Stromal cell of bone marrow (primary cell): ENCODE measurements at regions not wholly inside any gene's neighbourhood (a gene's known extent, or its start where the extent isn't known, plus 50 kb on each side); places are given as distances from the start of the nearest gene placed in this dataset.
A peak's percentile ranks its signal among the peaks of the same experiment; 100 is the strongest.

Source experiments
- DNase-seq: peaks from one replicate; pipeline ENCODE4 v3.0.0-alpha.2; 2012; ENCODE audit warnings: low read depth

GRCh38 chr10:88083597-88083989 is 220.2 kb downstream of the PTEN start:
- no peak for DNase-seq

GRCh38 chr10:88086187-88086960 is 222.9 kb downstream of the PTEN start:
- DNase-seq = no peak

GRCh38 chr10:88088441-88089340 is 225.3 kb downstream of the PTEN start:
- no peak for DNase-seq

GRCh38 chr10:88089498-88089897 is 226.1 kb downstream of the PTEN start:
- DNase-seq = no peak

- no peak for DNase-seq
Observed at GRCh38 chr10:88090568-88091214, 227.3 kb downstream of the PTEN start.

- no peak for DNase-seq
Observed at GRCh38 chr10:88091490-88092061, 228.2 kb downstream of the PTEN start.

GRCh38 chr10:88092265-88092664 is 228.8 kb downstream of the PTEN start:
- no peak for DNase-seq

- DNase-seq = no peak
Observed at GRCh38 chr10:88092973-88093372, 229.5 kb downstream of the PTEN start.

- no peak for DNase-seq
Observed at GRCh38 chr10:88094795-88095194, 231.4 kb downstream of the PTEN start.

- DNase-seq = peak; percentile 55
Observed at GRCh38 chr10:88095223-88095721, 231.8 kb downstream of the PTEN start.

GRCh38 chr10:88095778-88096431 is 232.5 kb downstream of the PTEN start:
- no peak for DNase-seq

GRCh38 chr10:88097092-88097516 is 233.7 kb downstream of the PTEN start:
- DNase-seq = no peak

- peak; percentile 64 for DNase-seq
Observed at GRCh38 chr10:88097536-88097935, 234.1 kb downstream of the PTEN start.

- DNase-seq = no peak
Observed at GRCh38 chr10:88100281-88100680, 236.9 kb downstream of the PTEN start.

- DNase-seq = no peak
Observed at GRCh38 chr10:88101666-88102065, 238.2 kb downstream of the PTEN start.

GRCh38 chr10:88103576-88103975 is 240.2 kb downstream of the PTEN start:
- DNase-seq = no peak

GRCh38 chr10:88104223-88104622 is 240.8 kb downstream of the PTEN start:
- DNase-seq = no peak

GRCh38 chr10:88106366-88106765 is 242.9 kb downstream of the PTEN start:
- no peak for DNase-seq

- no peak for DNase-seq
Observed at GRCh38 chr10:88107296-88108097, 244.1 kb downstream of the PTEN start.

- no peak for DNase-seq
Observed at GRCh38 chr10:88108115-88108610, 244.7 kb downstream of the PTEN start.
